GM19397 (cell line): ENCODE measurements at regions not wholly inside any gene's neighbourhood (a gene's known extent, or its start where the extent isn't known, plus 50 kb on each side); places are given as distances from the start of the nearest gene placed in this dataset.
"Not testable (repeated sequence)": the region's sequence is repeated elsewhere in the genome, so short reads cannot be mapped to it uniquely, and the experiment has no call there.

Experiments
- ATAC-seq: cut with Tn5 transposase; IDR thresholded peaks from one replicate; pipeline ENCODE4 v1.9.1; 2021; ENCODE audit warnings: mild to moderate bottlenecking, moderate library complexity; ENCODE audit not compliant: unreplicated experiment

GRCh38 chr1:60918867-60919266 is 163.5 kb upstream of the NFIA start:
- no peak for ATAC-seq

- ATAC-seq: no peak
These were observed 165.5 kb upstream of the NFIA start for GRCh38 chr1:60916906-60917305.

- ATAC-seq: no peak
These were observed 166.2 kb upstream of the NFIA start for GRCh38 chr1:60916199-60916598.

- no peak for ATAC-seq
These were observed 166.9 kb upstream of the NFIA start for GRCh38 chr1:60915441-60915840.

- no peak for ATAC-seq
These were observed 167.4 kb upstream of the NFIA start for GRCh38 chr1:60914982-60915381.

- ATAC-seq: not testable (repeated sequence)
These were observed 168.7 kb upstream of the NFIA start for GRCh38 chr1:60913708-60914107.

- no peak for ATAC-seq
These were observed 169.3 kb upstream of the NFIA start for GRCh38 chr1:60913039-60913438.

GRCh38 chr1:60911966-60912697 is 170.2 kb upstream of the NFIA start:
- ATAC-seq: no peak

- ATAC-seq: no peak
These were observed 174.2 kb upstream of the NFIA start for GRCh38 chr1:60908159-60908558.

- no peak for ATAC-seq
These were observed 175.8 kb upstream of the NFIA start for GRCh38 chr1:60906526-60906925.

- ATAC-seq: no peak
These were observed 176.3 kb upstream of the NFIA start for GRCh38 chr1:60906039-60906438.

GRCh38 chr1:60904099-60904851 is 178.1 kb upstream of the NFIA start:
- no peak for ATAC-seq

GRCh38 chr1:60903591-60903990 is 178.8 kb upstream of the NFIA start:
- no peak for ATAC-seq

- no peak for ATAC-seq
These were observed 182.9 kb upstream of the NFIA start for GRCh38 chr1:60899464-60899863.

- ATAC-seq: no peak
These were observed 183.4 kb upstream of the NFIA start for GRCh38 chr1:60898987-60899386.

- ATAC-seq: no peak
These were observed 183.9 kb upstream of the NFIA start for GRCh38 chr1:60898413-60898812.

GRCh38 chr1:60896701-60897363 is 185.5 kb upstream of the NFIA start:
- ATAC-seq: no peak

- ATAC-seq: no peak
These were observed 186.7 kb upstream of the NFIA start for GRCh38 chr1:60895701-60896100.

- ATAC-seq: no peak
These were observed 187.1 kb upstream of the NFIA start for GRCh38 chr1:60895252-60895651.

GRCh38 chr1:60894741-60895140 is 187.6 kb upstream of the NFIA start:
- ATAC-seq: no peak

- no peak for ATAC-seq
These were observed 188.2 kb upstream of the NFIA start for GRCh38 chr1:60894130-60894529.
